Erythroblast (primary cell): ENCODE measurements at regions not wholly inside any gene's neighbourhood (a gene's known extent, or its start where the extent isn't known, plus 50 kb on each side); places are given as distances from the start of the nearest gene placed in this dataset.

ENCODE experiments used
- GATA1 ChIP-seq: IDR thresholded peaks from 2 replicates; pipeline ENCODE4 v1.6.1; 2011; ENCODE audit warnings: low read depth, mild to moderate bottlenecking, control low read depth, low read length, moderate library complexity
- POLR2A ChIP-seq: IDR thresholded peaks from 2 replicates; pipeline ENCODE4 v1.6.1; 2011; ENCODE audit warnings: mild to moderate bottlenecking, low read length

- TF ChIP-seq POLR2A: no peak
- TF ChIP-seq GATA1: no peak
Measured at GRCh38 chr11:64448599-64449380, 89.8 kb downstream of the RPS6KA4 start.
